ENCODE measurements at regions not wholly inside any gene's neighbourhood (a gene's known extent, or its start where the extent isn't known, plus 50 kb on each side); places are given as distances from the start of the nearest gene placed in this dataset.

- TF ChIP-seq CTCF (IDR thresholded peaks at IDR 0.05) (no peak), POLR2A (IDR thresholded peaks at IDR 0.05) (no peak), EP300 (IDR thresholded peaks at IDR 0.05) (no peak), POLR2AphosphoS5 (IDR thresholded peaks at IDR 0.05) (no peak)
- no peak overlapping the region for H3K27ac ChIP-seq
- no peaks in the 10 kb centered on the region for H3K36me3 ChIP-seq
- no peak for ATAC-seq
- H3K27me3 ChIP-seq: no peaks in the 10 kb centered on the region
- H3K9me3 ChIP-seq: no peaks in the 10 kb centered on the region
- 43 to 51% methylated on average over 6 of the region's 6 CpGs for WGBS, 2 donors (ENCODE audit: low coverage in 1 of 2)
- no peak overlapping the region for H3K4me3 ChIP-seq
- peaks cover 0 to 23% (median 3%) of the 10 kb centered on the region in 3 donors for H3K4me1 ChIP-seq
Observed at GRCh38 chr11:134685793-134686380, 273.8 kb upstream of the B3GAT1 start.

GRCh38 chr11:134684576-134684975 lies 272.5 kb upstream of the B3GAT1 start:
- Histone ChIP-seq H3K4me1 (peaks cover 0 to 23% (median 3%) of the 10 kb centered on the region in 3 donors), H3K27me3 (no peaks in the 10 kb centered on the region), H3K4me3 (no peak overlapping the region), H3K27ac (peak overlapping the region in 1 of 4 donors; percentile 21), H3K36me3 (no peaks in the 10 kb centered on the region), H3K9me3 (no peaks in the 10 kb centered on the region)
- TF ChIP-seq CTCF (IDR thresholded peaks at IDR 0.05): no peak
- TF ChIP-seq EP300 (IDR thresholded peaks at IDR 0.05): no peak
- ATAC-seq: no peak
- 50% methylated on average over 2 of the region's 4 CpGs for WGBS, 2 donors (ENCODE audit: low coverage in 1 of 2)

DNA sequence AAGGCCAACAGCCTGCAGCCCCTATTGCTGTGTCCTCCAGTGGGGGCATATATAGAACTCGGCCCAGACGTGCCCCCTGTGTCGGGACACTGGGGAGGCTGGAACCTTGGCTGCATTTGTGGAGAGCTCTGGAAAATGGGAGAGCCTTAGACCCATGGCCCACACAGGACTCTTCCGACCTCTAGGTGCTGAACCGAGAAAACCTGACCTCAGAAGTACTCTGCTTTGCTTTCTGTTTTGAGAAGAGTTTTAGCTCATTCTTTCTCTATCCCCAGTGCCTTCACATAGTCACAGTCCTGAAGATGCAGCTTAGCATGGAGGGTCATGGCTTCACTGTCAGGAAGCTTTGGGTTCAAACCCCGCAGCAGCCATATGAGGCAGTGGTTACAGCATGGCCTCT lies 271.8 kb upstream of the B3GAT1 start:
- WGBS, 2 donors (ENCODE audit: low coverage in 1 of 2): 84% methylated on average over 3 of the region's 6 CpGs; no CpG with 5 or more reads in 1 of the 2 donors
- Histone ChIP-seq H3K4me3 (no peak overlapping the region), H3K27me3 (no peaks in the 10 kb centered on the region), H3K36me3 (no peaks in the 10 kb centered on the region), H3K4me1 (peaks cover 0 to 23% (median 3%) of the 10 kb centered on the region in 3 donors), H3K9me3 (no peaks in the 10 kb centered on the region), H3K27ac (no peak overlapping the region)
- TF ChIP-seq POLR2AphosphoS5 (IDR thresholded peaks at IDR 0.05) (no peak), CTCF (IDR thresholded peaks at IDR 0.05) (no peak), EP300 (IDR thresholded peaks at IDR 0.05) (no peak), POLR2A (IDR thresholded peaks at IDR 0.05) (no peak)
- ATAC-seq: no peak

GRCh38 chr11:134682577-134682976 lies 270.5 kb upstream of the B3GAT1 start:
- Histone ChIP-seq H3K4me3 (no peak overlapping the region), H3K27ac (no peak overlapping the region), H3K4me1 (peaks cover 0 to 23% (median 3%) of the 10 kb centered on the region in 3 donors), H3K9me3 (no peaks in the 10 kb centered on the region), H3K27me3 (no peaks in the 10 kb centered on the region), H3K36me3 (no peaks in the 10 kb centered on the region)
- ATAC-seq: no peak
- 91 to 95% methylated on average over 7 to 12 of the region's 12 CpGs for WGBS, 2 donors (ENCODE audit: low coverage in 1 of 2)
- TF ChIP-seq CTCF (IDR thresholded peaks at IDR 0.05): no peak
- TF ChIP-seq EP300 (IDR thresholded peaks at IDR 0.05): no peak
- TF ChIP-seq POLR2AphosphoS5 (IDR thresholded peaks at IDR 0.05): no peak
- TF ChIP-seq POLR2A (IDR thresholded peaks at IDR 0.05): no peak

DNA sequence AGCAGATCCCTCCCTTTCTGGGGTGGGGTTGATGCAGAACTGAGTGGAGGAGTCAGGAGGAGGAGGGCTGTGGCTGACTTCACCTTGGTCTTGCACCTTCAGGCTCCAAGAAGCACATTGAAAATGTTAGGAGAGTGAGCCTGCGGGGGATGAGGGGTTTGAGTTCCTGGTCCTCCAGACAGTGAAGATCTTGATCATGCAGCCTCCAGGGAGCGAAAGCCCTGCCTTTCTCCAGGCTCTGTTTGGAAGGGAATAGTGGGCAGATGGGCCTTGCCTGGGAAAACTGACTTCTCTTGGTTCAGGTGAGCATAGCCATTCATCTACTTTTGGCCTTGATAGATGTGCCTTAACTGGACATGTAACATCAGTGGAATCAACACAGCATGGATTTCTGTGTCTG lies 267.6 kb upstream of the B3GAT1 start:
- Histone ChIP-seq H3K36me3 (no peaks in the 10 kb centered on the region), H3K27me3 (no peaks in the 10 kb centered on the region), H3K27ac (no peak overlapping the region), H3K4me1 (peaks cover 0 to 5% (median 0%) of the 10 kb centered on the region in 3 donors), H3K9me3 (no peaks in the 10 kb centered on the region), H3K4me3 (no peak overlapping the region)
- WGBS, 2 donors (ENCODE audit: low coverage in 1 of 2): 90 to 100% methylated on average over 2 of the region's 2 CpGs
- TF ChIP-seq EP300 (IDR thresholded peaks at IDR 0.05) (no peak), POLR2A (IDR thresholded peaks at IDR 0.05) (no peak), POLR2AphosphoS5 (IDR thresholded peaks at IDR 0.05) (no peak), CTCF (IDR thresholded peaks at IDR 0.05) (no peak)
- no peak for ATAC-seq
